K562 (cell line): ENCODE measurements at regions not wholly inside any gene's neighbourhood (a gene's known extent, or its start where the extent isn't known, plus 50 kb on each side); places are given as distances from the start of the nearest gene placed in this dataset.

ENCODE experiments used
- ATF3 ChIP-seq, 2 experiments: fragments of 450-650 bp in 1 of 2; sonication (generic) in 1 of 2; formaldehyde crosslinking in 1 of 2; IDR thresholded peaks in 1 of 2; conservative IDR thresholded peaks in 1 of 2; 2 replicates each; pipeline versions ENCODE4 v1.6.1 to v1.8.1; 2016 to 2023; ENCODE audit warnings: mild to moderate bottlenecking in 2 of 2, moderate library complexity in 2 of 2, inconsistent platforms in 1 of 2, missing genetic modification reagents in 1 of 2
- ATF4 ChIP-seq: fragments of 450-650 bp; formaldehyde crosslinking; IDR thresholded peaks from 2 replicates; pipeline ENCODE4 v1.4.0; 2022; ENCODE audit warnings: mild to moderate bottlenecking, moderate library complexity
- CTCF ChIP-seq, 3 experiments: IDR thresholded peaks in 2 of 3; conservative IDR thresholded peaks in 1 of 3; 2 replicates each; pipeline ENCODE4 v1.5.1; 2011 to 2012; ENCODE audit warnings: low read length in 3 of 3, mild to moderate bottlenecking in 3 of 3, control low read depth in 2 of 3, improper control_type of control experiment in 1 of 3, inconsistent platforms in 1 of 3, low read depth in 1 of 3, mixed read lengths in 1 of 3, moderate library complexity in 1 of 3; ENCODE audit not compliant: insufficient read depth in 2 of 3
- ELF1 ChIP-seq: fragments of 200-800 bp; sonication (Bioruptor generic); IDR thresholded peaks from 2 replicates; pipeline ENCODE4 v1.6.1; 2016; ENCODE audit warnings: missing genetic modification characterization, missing compliant biosample characterization
- NFYB ChIP-seq: IDR thresholded peaks from 2 replicates; pipeline ENCODE4 v1.6.1; 2011; ENCODE audit warnings: mild to moderate bottlenecking, moderate library complexity; ENCODE audit not compliant: insufficient read length; ENCODE audit errors: extremely low read depth

GRCh38 chr1:187718527-187718926 is 889.8 kb downstream of the PLA2G4A start:
- TF ChIP-seq CTCF (IDR thresholded peaks at IDR 0.05 in 2 of 3, conservative IDR thresholded peaks at IDR 0.05 in 1 of 3; ENCODE audit: insufficient read depth in 2 of 3, low read depth in 1 of 3, low read length in 3 of 3) (no peak), NFYB (no peak), ATF4 (CRISPR knock-in tag) (no peak), ELF1 (tag) (no peak), ATF3 (IDR thresholded peaks at IDR 0.05) (no peak), ATF3 (CRISPR knock-in tag; conservative IDR thresholded peaks at IDR 0.05) (no peak)
